CD4-positive, alpha-beta T cell treated with Interleukin-12 subunit alpha and Interleukin-12 subunit beta, for 1 hour (primary cell): ENCODE measurements at regions not wholly inside any gene's neighbourhood (a gene's known extent, or its start where the extent isn't known, plus 50 kb on each side); places are given as distances from the start of the nearest gene placed in this dataset.

Experiments
- DNase-seq: peaks from one replicate; pipeline ENCODE4 v3.0.0-alpha.2; 2020

DNA sequence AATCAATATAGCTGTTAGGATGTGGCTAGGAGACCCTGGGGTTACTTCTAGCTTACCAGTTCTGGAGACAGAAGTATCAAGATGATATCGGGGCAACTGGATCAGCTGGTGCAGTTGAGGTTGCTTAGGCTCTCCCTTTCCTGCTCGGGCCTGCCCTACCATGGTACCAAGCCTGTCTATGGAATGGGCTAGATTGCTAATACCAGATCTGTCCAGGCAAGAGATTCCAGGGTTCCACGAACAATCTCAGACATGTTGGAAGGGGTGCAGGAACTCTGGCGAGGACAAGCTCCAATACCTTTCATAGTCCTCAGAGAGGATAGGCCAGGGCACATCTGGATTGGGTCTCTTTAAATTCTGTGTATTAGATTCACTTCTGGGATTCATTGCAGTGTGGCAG, 53.8 kb downstream of the ADM start:
- no peak for DNase-seq

DNA sequence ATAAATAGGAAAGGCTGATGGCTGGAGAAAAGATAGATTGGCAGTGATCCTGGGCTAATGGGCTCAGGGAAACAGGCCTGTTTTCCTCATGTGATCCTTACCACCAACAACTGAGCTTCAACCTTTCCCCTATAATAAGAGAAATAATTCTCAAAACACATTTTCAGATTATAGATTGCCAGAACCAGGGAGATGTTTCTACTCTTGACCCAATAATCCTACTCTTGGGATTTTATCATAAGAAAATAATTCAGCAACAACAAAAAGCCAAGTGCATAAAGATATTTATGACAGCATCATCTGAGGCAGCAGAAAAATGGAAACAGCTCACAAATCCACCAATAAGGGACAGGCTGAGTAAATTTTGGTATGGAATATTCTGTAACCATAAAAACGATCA, 54.3 kb downstream of the ADM start:
- no peak for DNase-seq

DNA sequence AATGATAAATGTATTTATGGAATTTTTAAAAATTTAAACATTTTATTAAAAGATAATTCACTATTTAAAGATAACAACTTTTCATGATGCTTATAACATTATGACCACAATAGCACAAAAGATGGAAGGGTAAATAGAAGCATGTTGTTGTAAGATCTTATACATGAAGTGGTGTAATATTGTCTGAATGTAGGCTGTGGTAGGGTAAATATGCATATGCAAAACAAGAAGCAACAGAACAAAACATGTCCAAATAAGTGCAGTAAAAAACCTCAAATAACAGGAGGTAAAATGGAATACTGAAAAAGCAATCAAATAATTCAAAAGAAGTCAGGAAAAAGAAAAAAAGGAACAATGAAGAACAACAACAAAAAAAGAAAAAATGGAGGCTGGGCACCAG, 56.0 kb downstream of the ADM start:
- DNase-seq: no peak

DNA sequence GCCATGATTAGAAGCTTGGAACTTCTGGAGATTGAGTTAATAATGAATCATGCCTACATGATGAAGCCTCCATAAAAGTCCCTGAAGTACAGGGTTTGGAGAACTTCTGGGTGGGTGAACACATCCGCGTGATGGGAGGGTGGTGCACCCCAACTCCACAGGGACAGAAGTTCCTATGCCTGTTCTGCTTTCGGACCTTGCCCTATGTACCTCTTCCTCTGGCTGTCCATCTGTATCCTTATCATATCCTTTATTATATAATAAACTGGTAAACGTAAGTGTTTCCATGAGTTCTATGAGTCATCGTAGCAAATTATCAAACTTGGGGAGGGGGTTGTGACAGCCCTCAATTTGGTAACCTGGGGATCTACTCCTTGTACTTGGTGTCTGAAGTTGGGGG, 60.2 kb downstream of the ADM start:
- no peak for DNase-seq

DNA sequence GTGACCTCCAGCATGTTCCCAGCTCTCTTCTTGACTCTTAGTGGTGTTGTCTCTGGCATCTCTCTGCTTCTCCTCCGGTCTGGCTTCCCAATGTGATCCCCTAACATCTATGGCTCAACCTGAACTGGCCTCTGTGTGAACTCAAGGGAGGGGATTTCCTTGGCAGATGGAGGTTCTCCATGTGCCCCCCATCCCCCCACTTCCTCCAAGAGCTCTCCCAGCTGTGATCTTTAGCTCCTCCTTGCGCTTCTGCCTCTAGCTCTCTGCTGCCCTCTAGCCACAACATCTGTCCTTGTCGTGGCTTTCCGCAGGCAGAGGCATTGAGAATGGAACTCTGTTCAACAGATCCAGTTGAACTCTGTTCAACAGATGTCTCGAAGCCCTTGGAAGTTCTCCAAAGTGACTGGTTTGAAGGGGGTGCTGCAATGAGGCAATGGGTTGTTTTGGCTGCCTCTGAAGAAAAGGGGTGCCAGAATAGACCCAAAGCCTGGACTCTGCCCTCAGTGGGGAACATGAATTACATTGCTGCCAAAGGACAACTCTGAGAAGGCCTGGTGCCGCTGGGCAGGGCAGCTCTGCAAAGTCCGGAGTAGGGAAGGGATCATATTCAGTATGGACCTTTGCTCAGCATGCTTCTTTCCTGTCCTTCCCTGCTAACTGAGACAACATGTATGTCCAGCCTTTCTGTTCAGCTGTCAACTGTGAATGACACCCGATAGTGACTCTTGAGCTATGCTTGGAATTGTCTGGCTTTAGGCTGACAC, 61.9 kb downstream of the ADM start:
- peak; percentile 55 for DNase-seq

DNA sequence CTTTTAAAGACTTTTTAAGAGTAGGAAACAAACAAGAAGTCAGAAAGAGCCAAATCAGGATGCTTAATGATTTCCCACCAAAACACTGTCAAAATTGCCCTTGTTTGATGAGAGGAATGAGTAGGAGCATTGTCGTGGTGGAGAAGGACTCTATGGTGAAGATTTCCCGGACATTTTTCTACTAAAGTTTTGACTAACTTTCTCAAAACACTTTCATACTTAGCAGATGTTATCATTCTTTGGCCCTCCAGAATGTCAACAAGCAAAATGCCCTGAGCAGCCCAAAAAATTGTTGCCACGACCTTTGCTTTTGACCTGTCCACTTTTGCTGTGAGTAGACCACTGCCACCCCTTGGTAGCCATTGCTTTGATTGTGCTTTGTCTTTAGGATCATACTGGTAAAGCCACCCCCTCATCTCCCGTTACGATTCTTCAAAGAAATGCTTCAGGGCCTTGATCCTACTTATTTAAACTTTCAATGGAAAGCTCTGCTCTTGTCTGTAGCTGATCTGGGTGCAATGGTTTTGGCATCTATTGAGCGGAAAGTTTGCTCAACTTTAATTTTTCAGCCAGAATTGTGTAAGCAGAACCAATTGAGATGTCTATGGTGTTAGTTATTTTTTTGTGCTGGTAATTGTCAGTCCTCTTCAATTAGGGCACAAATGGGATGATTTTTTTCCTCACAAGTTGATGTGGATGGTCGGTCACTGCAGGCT, 67.2 kb downstream of the ADM start:
- DNase-seq: no peak

DNA sequence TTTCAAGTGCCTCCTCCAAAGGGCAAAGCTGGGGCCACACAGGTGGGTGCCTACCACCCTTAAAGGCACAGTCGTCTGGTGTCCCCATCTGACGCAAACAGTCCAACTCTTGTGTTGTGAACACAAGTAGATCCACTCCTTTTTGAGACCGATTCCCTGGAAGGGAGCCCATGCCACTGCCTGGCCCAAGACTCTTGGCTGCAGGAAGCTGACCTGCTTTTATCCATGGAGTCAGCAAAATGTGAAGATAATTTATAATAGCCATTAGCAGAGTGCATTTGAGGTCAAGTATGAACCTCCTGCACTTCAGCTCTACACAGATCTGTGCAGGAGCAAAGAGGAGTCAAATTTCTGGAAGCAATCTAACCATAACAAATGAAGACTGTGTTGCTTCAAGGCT, 68.5 kb downstream of the ADM start:
- no peak for DNase-seq

DNA sequence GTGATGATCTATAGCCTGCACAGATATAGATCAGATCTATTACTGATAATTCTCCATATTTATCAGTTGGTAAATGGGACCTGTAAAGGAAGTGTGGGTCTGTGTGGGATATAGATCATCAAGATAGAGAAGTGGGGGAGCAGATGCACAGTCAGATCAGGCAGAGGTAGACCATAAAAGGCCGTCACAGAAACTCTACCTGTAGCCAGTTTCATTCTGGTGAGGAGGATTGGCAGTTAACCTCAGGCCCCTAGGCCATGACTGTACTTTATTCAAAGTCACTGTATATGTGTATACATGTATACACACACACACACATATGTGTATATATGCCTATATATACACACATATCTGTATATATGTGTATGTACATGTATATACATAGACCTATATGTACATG, 69.1 kb downstream of the ADM start:
- no peak for DNase-seq

DNA sequence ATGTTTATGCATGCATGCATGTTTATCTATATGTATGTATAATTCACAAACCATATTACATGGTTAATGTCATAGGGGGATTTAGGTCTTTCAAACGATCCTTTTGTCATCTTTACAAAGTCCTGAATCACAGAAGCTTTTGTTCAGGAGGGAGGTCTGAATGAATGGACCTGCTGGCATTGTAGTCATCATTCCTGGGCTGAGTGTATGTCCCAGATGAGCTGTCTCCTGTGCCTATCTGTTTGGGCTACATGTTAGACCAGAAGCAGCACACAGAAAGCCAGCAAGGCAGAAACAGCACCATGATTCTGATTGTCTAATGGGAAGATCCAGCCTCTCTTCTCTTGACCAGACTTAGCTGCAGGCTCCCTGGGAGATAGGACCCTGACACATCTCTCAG, 69.5 kb downstream of the ADM start:
- DNase-seq: no peak

DNA sequence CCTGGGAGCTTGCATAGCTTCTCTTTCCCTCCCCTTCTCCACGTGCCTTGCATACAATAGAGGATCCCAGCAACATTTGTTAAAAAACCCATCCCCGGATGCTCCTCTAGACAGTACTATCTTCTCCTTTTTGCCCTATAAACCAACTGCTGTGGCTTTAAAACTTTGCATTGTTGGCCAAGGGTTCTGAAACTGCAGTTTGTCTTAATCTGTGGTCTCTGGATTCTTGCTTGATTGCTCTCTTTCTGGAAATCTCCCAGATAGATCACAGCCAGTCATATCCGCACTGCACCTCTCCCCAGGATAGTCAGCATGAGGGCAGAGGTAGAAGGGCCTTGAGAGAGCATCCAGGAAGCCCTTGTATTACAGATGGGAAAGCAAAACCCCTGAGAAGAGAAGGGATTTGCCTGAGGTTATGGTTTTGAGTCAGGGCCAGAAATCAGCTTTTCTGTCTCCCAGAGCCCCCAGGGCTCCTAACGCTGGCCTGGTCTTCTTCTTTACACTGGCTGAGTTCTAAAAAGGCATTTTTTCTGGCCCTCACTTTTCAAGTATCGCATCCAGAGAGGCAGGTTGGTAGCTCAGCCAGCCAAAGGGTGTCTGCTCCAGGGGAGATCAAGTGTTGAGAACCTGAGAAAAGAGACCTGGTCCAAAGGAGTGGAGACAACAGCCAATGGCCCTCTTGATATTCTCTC, 70.6 kb downstream of the ADM start:
- DNase-seq: no peak

DNA sequence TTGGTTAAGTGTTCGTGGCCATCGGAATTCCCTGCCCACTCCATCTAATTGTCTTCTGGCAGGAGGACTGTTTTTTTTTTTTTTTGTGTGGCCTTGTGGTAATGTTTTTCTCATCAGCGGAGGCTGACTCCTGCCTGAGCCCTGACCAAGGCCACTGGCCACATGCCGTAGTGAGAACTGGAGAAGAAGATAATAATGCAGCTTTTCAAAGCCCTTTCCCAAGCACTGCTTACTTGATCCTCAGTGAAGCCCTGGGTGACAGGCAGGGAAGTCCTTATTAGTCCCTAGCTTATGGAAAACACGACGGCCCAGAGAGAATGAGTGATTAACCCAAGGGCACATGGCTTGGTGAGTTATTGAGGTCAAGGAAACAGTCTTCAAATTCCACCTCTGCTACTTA, 71.2 kb downstream of the ADM start:
- no peak for DNase-seq

DNA sequence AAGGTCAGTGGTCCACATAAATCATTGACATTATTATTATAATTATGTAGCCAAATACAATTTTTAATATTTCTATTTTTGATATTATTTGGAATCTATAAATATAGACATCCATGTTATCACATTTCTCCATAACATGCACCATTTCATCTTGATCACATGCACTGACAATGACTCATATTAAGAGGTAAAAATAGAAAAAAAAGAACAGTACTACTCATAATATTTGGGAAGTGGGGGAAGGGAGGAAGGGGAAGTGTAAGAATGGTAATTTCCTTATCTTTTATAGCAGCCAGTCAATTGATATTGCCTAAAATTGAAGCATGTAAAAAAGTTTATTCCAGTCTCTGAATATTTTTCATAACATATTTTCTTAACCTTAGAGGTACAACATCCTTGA, 72.3 kb downstream of the ADM start:
- DNase-seq: no peak

DNA sequence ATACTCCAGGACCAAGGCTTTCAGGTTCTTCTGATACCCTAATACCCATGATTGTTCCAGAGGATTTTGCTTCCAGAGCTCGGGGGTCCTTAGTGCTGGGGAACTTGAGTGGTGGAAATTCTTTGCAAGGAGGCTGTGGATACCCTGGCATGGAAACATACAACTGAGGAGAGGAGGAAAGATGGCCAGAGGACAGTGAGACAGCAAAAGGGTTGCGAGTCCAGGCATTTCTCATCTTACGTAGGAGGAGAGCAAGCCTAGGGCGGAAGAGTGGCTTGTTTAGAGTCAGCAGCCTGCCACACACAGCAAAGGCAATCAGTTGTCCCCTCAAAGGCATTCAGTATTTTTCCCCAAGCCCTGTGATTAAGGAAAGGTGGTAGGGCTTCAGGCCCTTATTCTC, 73.5 kb downstream of the ADM start:
- DNase-seq: no peak

DNA sequence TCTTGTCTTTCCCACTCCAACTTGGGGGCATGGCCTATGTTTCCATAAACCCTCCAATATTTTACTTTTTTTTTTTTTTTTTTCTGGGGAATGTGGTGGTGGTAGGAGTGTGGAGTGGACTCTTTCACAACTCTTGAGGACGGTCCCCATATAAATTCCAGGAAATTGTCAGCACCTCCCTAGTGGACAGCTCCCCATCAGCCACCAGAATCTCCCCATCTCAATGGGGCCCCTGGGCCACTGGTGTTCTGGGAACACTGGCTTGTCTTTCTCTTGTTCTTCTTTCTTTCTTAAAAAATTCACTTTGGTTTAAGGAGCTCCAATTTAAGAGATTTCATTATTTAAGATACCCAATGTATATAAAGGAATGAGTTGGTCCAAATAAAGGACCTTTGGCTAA, 74.1 kb downstream of the ADM start:
- DNase-seq: no peak

DNA sequence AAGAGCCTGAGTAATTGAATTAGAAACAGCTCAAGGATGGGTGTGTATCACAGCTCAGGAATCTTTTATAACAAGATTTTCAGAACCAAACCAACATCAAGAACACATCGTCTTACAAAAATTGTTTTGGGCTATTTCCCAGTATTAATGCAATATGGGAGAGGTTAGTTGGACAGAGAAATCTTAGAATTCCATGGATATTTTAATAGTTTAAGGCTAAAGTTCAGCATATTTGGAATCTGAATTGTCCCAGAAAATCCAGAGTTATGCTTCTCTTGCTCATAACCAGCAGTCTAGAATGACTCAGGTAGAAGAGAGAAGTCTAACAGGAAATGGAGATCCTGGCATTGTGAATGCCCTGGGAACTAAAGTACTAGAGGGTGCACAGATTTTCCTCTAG, 74.6 kb downstream of the ADM start:
- DNase-seq: no peak

DNA sequence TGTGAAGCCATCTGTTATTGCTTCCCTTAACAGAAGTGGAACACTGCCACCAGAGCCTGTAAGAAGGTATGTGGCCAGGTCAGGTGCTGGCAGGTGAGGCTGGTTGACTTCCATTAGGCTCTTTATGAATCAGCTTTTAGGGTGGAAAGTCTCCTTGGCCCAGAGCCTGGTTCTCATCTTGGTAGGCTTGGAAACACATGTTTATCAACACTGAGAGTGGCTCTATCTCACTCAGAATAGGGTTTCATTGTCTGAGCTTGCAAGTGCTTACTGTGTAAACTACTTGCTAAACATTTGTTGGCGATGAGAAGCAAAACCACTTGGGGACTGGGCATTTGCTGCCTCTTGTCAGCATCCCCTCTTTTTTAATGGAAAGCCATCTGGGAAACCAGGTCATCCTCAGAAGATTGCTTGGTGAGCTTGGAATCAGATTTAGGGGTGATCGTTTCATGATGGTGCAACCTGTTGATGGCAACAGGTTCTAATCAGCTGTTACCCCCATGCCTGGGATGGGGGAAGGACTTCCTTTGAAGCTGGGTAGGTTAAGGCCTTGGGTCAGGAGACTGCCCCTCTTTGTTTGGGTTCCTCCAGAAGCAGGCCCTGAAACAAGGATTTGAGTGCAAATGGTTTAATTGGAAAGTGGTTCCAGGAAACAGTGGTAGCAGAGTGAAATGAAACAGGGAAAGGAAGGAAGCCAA, 75.0 kb upstream of the AMPD3 start:
- no peak for DNase-seq

DNA sequence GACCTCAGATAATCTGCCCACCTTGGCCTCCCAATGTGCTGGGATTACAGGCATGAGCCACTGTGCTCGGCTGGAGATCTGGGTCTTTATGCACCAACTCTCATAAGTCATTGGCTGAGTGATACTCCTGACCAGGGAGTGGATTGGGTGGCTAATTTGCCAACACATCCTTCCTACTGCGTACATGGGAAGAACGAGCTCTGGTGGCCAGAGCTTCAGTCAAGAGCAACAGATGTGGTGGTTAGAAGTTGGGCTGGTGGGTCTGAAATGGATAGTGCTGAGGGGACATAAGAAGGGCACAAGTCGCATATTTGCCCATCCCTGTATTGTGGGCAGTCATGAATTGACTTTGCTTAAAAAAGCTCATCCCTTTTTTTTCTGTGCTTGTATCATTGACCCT, 74.1 kb upstream of the AMPD3 start:
- no peak for DNase-seq

DNA sequence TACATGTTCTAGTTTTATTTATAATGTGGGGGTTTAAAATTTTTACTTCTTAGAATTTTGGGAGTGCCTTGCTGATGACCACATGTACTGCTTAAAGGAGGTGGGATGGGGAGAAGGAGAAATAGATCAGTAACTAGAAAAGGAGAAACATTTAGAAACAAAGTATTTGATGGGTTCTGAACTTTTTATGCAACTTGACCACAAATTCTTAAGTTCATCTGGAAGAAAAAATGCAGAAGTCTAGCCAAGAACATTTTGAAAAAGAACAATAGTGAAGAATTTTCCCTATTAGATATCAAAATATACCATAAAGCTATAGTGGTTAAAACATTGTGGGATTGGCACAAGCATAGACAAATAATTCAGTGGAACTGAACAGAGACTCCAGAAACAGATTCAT, 73.3 kb upstream of the AMPD3 start:
- no peak for DNase-seq

DNA sequence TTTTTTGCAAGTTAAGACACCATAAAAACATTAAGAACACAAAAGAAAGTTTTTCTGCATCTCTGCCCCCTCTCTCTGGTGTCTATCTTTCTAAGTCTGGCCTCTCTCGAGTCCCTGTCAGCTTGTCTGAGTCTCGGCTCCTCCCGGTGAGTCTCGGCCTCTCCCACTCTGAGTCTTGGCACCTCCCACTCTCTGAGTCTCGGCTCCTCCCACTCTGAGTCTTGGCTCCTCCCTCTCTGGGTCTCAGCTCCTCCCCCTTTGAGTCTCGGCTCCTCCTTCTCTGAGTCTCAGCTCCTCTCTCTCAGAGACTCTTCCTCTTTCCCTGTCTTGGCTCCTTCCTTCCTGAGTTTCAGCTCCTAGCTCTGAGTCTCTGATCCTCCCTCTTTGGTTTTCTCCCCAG, 72.5 kb upstream of the AMPD3 start:
- DNase-seq: no peak

DNA sequence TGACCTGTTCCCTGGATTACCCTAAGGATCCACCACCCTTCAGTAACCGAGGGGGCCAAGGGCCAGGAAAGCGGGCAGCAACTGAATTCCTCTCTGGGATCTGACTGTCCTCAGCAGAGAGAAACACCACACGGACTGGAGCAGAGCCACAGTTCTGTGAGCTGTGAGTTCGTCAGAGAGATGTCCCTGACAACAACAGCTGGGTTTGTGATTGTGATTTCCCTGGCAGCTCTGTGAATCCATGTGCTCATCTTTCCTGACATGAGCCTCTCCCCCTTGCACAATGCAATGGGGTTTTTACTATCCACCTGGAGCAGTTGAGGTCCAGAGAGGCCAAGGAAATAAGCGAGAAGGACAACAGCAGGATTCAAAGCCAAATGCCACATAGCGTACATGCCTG, 69.4 kb upstream of the AMPD3 start:
- no peak for DNase-seq

DNA sequence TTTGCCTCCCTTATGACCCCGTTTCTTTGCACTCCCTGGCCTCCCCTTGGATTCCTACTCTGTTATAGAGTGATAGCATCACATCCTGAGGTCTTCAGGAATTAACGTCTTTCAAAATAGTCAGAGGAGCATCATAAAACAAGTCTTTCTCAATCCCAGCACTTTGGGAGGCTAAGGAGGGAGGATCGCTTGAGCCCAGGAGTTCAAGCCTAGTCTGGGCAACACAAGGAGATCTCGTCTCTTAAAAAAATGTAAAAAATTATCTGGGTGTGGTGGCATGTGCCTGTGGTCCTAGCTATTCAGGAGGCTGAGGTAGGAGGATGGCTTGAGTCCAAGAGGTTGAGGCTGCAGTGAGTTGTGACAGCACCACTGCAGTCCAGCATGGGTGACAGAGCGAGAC, 68.7 kb upstream of the AMPD3 start:
- no peak for DNase-seq

DNA sequence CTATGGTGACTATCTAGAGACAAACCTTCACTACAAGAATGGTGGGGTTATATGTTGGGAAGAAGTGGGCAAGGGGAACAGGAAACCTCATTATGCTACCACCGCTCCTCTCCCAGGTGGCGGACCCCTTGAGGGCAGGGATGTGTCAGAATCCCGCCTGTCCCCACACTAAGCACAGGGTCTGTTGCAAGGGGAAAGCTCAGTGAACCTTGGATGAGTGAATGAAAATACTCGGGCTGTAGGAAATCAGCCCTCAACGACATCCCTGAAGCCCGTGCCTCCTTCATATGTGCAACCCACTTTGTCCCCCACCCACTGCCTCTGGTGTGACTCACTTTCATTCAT, 68.2 kb upstream of the AMPD3 start:
- no peak for DNase-seq

DNA sequence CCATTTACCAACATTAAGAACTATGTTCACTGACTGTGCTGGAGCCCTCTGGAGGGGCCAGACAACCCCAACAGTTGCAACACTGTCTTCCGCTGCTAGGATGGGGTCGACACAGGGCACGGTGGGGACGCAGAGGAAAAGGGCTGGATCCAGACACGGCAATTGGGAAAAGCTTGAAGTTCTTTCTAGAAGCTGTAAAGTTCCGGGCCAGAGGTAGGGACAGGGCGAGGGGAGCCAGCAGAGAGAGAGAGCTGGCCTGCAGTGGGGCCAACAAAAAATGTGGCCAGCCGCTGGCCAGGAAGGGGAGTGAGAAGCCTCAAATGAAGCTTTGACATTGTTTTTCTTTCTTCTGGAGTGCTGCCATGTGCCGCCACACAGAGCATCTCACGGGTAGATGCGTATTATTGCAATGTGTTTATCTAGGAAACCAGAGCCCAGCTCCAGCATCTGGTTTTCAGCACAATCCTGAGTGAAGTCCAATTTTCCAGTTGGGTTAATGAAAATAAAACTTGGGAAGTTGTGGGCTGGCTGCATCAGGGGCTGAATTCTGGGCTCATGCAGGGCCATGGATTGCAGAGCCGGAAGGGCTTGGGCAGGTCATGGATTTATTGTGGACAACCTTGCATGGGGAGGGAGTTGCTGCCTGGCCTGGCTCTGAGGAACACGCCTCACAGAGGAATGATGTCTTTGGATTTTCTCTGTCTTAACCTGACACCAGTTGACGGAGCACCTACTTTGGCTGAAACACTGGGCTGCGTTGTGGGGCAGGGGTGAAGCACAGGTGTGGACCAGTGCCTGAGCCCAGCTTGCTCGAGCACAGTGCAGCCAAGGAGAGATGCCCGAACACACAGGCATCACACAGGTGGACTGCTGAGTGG, 67.6 kb upstream of the AMPD3 start:
- DNase-seq: no peak
